ENCODE measurements at regions not wholly inside any gene's neighbourhood (a gene's known extent, or its start where the extent isn't known, plus 50 kb on each side); places are given as distances from the start of the nearest gene placed in this dataset.

- TF ChIP-seq, protein P1, sequence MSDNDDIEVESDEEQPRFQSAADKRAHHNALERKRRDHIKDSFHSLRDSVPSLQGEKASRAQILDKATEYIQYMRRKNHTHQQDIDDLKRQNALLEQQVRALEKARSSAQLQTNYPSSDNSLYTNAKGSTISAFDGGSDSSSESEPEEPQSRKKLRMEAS (IDR thresholded peaks at IDR 0.05; ENCODE audit: low read depth, low read length), result no peak
- no peak for TF ChIP-seq NFIC (IDR thresholded peaks at IDR 0.05; ENCODE audit: low read depth, low read length)
- TF ChIP-seq E4F1 (IDR thresholded peaks at IDR 0.05; ENCODE audit: borderline replicate concordance, partially characterized antibody), result no peak
- TF ChIP-seq ZNF24 (IDR thresholded peaks at IDR 0.05), result no peak
- TF ChIP-seq, protein P2, sequence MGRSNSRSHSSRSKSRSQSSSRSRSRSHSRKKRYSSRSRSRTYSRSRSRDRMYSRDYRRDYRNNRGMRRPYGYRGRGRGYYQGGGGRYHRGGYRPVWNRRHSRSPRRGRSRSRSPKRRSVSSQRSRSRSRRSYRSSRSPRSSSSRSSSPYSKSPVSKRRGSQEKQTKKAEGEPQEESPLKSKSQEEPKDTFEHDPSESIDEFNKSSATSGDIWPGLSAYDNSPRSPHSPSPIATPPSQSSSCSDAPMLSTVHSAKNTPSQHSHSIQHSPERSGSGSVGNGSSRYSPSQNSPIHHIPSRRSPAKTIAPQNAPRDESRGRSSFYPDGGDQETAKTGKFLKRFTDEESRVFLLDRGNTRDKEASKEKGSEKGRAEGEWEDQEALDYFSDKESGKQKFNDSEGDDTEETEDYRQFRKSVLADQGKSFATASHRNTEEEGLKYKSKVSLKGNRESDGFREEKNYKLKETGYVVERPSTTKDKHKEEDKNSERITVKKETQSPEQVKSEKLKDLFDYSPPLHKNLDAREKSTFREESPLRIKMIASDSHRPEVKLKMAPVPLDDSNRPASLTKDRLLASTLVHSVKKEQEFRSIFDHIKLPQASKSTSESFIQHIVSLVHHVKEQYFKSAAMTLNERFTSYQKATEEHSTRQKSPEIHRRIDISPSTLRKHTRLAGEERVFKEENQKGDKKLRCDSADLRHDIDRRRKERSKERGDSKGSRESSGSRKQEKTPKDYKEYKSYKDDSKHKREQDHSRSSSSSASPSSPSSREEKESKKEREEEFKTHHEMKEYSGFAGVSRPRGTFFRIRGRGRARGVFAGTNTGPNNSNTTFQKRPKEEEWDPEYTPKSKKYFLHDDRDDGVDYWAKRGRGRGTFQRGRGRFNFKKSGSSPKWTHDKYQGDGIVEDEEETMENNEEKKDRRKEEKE (IDR thresholded peaks at IDR 0.05), result no peak
- TF ChIP-seq HCFC1 (IDR thresholded peaks at IDR 0.05; ENCODE audit: low read length), result no peak
Observed at GRCh38 chr20:55216525-55217242, 741.3 kb downstream of the DOK5 start (continued).

DNA sequence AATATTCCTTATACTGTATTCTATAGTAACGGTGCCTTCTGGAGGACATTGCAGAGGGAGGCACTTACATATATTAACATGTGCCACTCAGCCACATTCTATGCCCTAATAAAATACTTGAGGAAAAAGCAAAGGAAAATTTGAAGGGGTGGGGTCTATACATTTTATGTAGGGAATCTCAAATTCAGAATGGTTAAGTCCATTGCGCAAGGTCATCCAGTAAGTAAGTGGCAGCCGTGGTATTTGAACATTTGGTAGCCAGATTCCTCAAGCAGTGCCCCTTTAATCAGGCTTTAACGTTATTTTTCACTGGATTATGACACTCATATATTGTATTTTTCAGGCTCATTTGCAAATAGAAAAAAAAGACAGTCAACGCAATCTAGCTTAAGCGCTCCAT lies 738.3 kb downstream of the DOK5 start:
- Histone ChIP-seq H3K4me2 (ENCODE audit: control insufficient read depth, insufficient read depth) (no peak overlapping the region), H3K4me1 (ENCODE audit: control insufficient read depth, insufficient read depth, low read length) (no peaks in the 10 kb centered on the region), H4K20me1 (ENCODE audit: control insufficient read depth, insufficient read depth) (no peaks in the 10 kb centered on the region), H3K9me3 (replicated peaks; ENCODE audit: control insufficient read depth, insufficient read depth, low read length) (no peaks in the 10 kb centered on the region), H3K27me3 (replicated peaks in 1 of 2; ENCODE audit: control insufficient read depth in 2 of 2, insufficient read depth in 2 of 2, low read length in 1 of 2) (no peaks in the 10 kb centered on the region), H3K4me3 (no peak overlapping the region), H3K9ac (ENCODE audit: control insufficient read depth, insufficient read depth, low read length) (no peak overlapping the region), H3K79me2 (ENCODE audit: control insufficient read depth, insufficient read depth, low read length) (no peaks in the 10 kb centered on the region), H3K36me3 (ENCODE audit: control insufficient read depth in 2 of 2, insufficient read depth in 2 of 2, low read length in 1 of 2) (no peaks in the 10 kb centered on the region), H3K27ac (ENCODE audit: control insufficient read depth, insufficient read depth) (no peak overlapping the region), H2AFZ (ENCODE audit: control insufficient read depth, low read depth, low read length) (no peak overlapping the region)
- TF ChIP-seq RUNX3 (IDR thresholded peaks at IDR 0.05; ENCODE audit: low read length), result no peak
- TF ChIP-seq, protein P3, sequence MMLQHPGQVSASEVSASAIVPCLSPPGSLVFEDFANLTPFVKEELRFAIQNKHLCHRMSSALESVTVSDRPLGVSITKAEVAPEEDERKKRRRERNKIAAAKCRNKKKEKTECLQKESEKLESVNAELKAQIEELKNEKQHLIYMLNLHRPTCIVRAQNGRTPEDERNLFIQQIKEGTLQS (IDR thresholded peaks at IDR 0.05; ENCODE audit: borderline replicate concordance, extremely low read depth, low read depth, low read length), result no peak
- no peak for TF ChIP-seq NBN (IDR thresholded peaks at IDR 0.05)
- no peak for TF ChIP-seq LARP7 (IDR thresholded peaks at IDR 0.05)
- no peak for TF ChIP-seq RAD51 (IDR thresholded peaks at IDR 0.05)
- SMC1A ChIA-PET (ENCODE audit: uncharacterized antibody, unreplicated experiment), result no interaction called here
- CTCF ChIA-PET, result no interaction called here
- intact Hi-C loops (cut with micrococcal nuclease; ENCODE audit: unreplicated experiment) (no loop called here), in situ Hi-C loops (cut with MboI) (no loop called here)
- POLR2A ChIA-PET, result no interaction called here
- 67% methylated on average over 6 of the region's 6 CpGs for WGBS (ENCODE audit: insufficient coverage, insufficient replicate concordance, low lambda C conversion rate, missing lambda C conversion rate)
- BruUV-seq (replicated peaks), result no TSS peak
- RAD21 ChIA-PET (ENCODE audit: unreplicated experiment), result no interaction called here
- FAIRE-seq (no peak), ATAC-seq (no peak), DNase-seq (ENCODE audit: low read depth, low spot score) (no peak)

Measured in GM12878 (cell line).